ENCODE measurements at regions not wholly inside any gene's neighbourhood (a gene's known extent, or its start where the extent isn't known, plus 50 kb on each side); places are given as distances from the start of the nearest gene placed in this dataset.

DNA sequence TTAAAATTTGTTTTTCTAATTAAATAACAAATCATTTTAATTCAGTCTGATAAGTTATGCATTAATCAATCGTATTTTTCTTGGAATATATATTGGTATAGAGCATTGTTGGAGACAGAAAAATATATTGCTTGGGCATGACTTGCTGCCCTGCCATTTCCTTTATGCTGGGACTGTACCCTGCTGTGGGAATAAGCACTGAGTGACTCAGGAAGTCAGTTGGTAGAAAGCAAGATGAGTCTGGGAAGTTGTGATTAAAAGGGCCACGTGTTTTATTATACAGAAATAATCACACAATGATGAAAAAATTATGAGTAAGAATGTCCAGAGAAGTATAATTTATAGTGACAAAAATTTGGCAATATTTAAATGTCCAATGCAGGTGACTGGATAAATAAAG is 139.5 kb downstream of the KIF18A start:
- ChIA-PET POLR2A (no interaction called here), CTCF (no interaction called here)
- H3K79me2 ChIP-seq (ENCODE audit: insufficient read depth, low read length): no peaks in the 10 kb centered on the region

DNA sequence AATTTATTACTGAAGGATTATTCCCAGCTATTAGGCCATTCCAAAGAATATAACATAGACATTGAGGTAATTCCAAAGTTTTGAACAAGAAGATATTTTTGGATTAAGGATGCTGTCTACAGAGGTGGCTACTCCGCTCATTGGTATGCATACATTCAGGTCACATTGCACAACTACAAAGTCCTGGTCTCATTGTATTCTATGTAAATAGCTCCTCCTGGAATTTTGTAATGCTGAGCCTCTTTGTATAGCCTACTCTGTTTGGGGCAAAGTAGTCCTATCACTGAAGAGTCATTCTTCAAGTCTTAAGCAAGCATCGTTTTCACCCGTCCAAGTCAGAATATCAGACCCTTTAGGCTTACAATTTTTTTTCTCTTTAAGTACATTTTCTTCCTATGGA is 142.4 kb downstream of the KIF18A start:
- intact Hi-C loops (cut with micrococcal nuclease): no loop called here
- Histone ChIP-seq H2AFZ (ENCODE audit: low read depth, low read length, poor library complexity, severe bottlenecking) (no peak overlapping the region), H3K9me2 (ENCODE audit: insufficient read depth) (no peaks in the 10 kb centered on the region; the same call in 1 of the 2 replicates), H3K9me3 (ENCODE audit: control insufficient read depth in 1 of 2, insufficient read depth in 1 of 2, low read depth in 1 of 2, low read length in 2 of 2) (no peaks in the 10 kb centered on the region), H3K36me3 (ENCODE audit: control insufficient read depth in 1 of 2, insufficient read depth in 2 of 2, low read length in 2 of 2) (no peaks in the 10 kb centered on the region), H3K4me2 (ENCODE audit: low read length) (no peak overlapping the region), H3K27me3 (ENCODE audit: insufficient read depth, low read length) (no peaks in the 10 kb centered on the region), H3K4me1 (ENCODE audit: control insufficient read depth in 1 of 2, insufficient read depth in 2 of 2, low read length in 2 of 2) (peaks cover 0 to 2% of the 10 kb centered on the region in 2 experiments; a peak in 2 of 4 replicates), H4K20me1 (ENCODE audit: insufficient read depth) (no peaks in the 10 kb centered on the region), H3K4me3 (replicated peaks in 1 of 2; ENCODE audit: low read depth in 1 of 2, low read length in 2 of 2) (no peak overlapping the region), H3K79me2 (ENCODE audit: insufficient read depth, low read length) (no peaks in the 10 kb centered on the region), H3K9ac (ENCODE audit: low read length) (no peak overlapping the region), H3K27ac (ENCODE audit: low read depth, low read length) (no peak overlapping the region)
- no peak for ATAC-seq
- RAD21 ChIA-PET (ENCODE audit: low non-redundant PET in 1 of 2, low total read pairs in 2 of 2, uncharacterized antibody in 2 of 2, unreplicated experiment in 2 of 2): no interaction called here
- CTCF ChIA-PET: no interaction called here
- BruUV-seq (replicated peaks): no TSS peak
- DNase-seq (ENCODE audit: low read depth, low spot score): no peak
- POLR2A ChIA-PET: no interaction called here
- TF ChIP-seq ELF1 (IDR thresholded peaks at IDR 0.05; ENCODE audit: borderline replicate concordance, low read depth) (no peak), EZH2 (IDR thresholded peaks at IDR 0.05) (no peak), POLR2AphosphoS5 (IDR thresholded peaks at IDR 0.05; ENCODE audit: low read depth, low read length) (no peak), SP1 (IDR thresholded peaks at IDR 0.05; ENCODE audit: low read depth) (no peak), CEBPB (IDR thresholded peaks at IDR 0.05; ENCODE audit: low read depth) (no peak), EZH2phosphoT487 (IDR thresholded peaks at IDR 0.05; ENCODE audit: borderline replicate concordance) (no peak), JUND (IDR thresholded peaks at IDR 0.05) (no peak), CBX3 (IDR thresholded peaks at IDR 0.05; ENCODE audit: low read depth) (no peak), ZFX (IDR thresholded peaks at IDR 0.05) (no peak), FOSL1 (IDR thresholded peaks at IDR 0.05; ENCODE audit: low read depth) (no peak)
- TF ChIP-seq, protein P1, sequence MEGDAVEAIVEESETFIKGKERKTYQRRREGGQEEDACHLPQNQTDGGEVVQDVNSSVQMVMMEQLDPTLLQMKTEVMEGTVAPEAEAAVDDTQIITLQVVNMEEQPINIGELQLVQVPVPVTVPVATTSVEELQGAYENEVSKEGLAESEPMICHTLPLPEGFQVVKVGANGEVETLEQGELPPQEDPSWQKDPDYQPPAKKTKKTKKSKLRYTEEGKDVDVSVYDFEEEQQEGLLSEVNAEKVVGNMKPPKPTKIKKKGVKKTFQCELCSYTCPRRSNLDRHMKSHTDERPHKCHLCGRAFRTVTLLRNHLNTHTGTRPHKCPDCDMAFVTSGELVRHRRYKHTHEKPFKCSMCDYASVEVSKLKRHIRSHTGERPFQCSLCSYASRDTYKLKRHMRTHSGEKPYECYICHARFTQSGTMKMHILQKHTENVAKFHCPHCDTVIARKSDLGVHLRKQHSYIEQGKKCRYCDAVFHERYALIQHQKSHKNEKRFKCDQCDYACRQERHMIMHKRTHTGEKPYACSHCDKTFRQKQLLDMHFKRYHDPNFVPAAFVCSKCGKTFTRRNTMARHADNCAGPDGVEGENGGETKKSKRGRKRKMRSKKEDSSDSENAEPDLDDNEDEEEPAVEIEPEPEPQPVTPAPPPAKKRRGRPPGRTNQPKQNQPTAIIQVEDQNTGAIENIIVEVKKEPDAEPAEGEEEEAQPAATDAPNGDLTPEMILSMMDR (IDR thresholded peaks at IDR 0.05 in 2 of 3, conservative IDR thresholded peaks at IDR 0.05 in 1 of 3; ENCODE audit: borderline replicate concordance in 1 of 3, insufficient read depth in 1 of 3, low read depth in 2 of 3, low read length in 2 of 3): no peak
- TF ChIP-seq, protein P2, sequence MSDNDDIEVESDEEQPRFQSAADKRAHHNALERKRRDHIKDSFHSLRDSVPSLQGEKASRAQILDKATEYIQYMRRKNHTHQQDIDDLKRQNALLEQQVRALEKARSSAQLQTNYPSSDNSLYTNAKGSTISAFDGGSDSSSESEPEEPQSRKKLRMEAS (IDR thresholded peaks at IDR 0.05): no peak
- TF ChIP-seq, protein P3, sequence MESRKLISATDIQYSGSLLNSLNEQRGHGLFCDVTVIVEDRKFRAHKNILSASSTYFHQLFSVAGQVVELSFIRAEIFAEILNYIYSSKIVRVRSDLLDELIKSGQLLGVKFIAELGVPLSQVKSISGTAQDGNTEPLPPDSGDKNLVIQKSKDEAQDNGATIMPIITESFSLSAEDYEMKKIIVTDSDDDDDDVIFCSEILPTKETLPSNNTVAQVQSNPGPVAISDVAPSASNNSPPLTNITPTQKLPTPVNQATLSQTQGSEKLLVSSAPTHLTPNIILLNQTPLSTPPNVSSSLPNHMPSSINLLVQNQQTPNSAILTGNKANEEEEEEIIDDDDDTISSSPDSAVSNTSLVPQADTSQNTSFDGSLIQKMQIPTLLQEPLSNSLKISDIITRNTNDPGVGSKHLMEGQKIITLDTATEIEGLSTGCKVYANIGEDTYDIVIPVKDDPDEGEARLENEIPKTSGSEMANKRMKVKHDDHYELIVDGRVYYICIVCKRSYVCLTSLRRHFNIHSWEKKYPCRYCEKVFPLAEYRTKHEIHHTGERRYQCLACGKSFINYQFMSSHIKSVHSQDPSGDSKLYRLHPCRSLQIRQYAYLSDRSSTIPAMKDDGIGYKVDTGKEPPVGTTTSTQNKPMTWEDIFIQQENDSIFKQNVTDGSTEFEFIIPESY (IDR thresholded peaks at IDR 0.05; ENCODE audit: extremely low read depth, insufficient replicate concordance, low read length): no peak
- TF ChIP-seq, protein P4, sequence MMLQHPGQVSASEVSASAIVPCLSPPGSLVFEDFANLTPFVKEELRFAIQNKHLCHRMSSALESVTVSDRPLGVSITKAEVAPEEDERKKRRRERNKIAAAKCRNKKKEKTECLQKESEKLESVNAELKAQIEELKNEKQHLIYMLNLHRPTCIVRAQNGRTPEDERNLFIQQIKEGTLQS (IDR thresholded peaks at IDR 0.05): no peak

More for the DNA sequence above, 139.5 kb downstream of the KIF18A start:
- no peaks in the 10 kb centered on the region for H3K9me3 ChIP-seq (ENCODE audit: control insufficient read depth in 1 of 2, insufficient read depth in 1 of 2, low read depth in 1 of 2, low read length in 2 of 2)
- H2AFZ ChIP-seq (ENCODE audit: low read depth, low read length, poor library complexity, severe bottlenecking): no peak overlapping the region
- H4K20me1 ChIP-seq (ENCODE audit: insufficient read depth): no peaks in the 10 kb centered on the region
- H3K27ac ChIP-seq (ENCODE audit: low read depth, low read length): no peak overlapping the region
- H3K4me2 ChIP-seq (ENCODE audit: low read length): no peak overlapping the region
- no peak overlapping the region for H3K4me3 ChIP-seq (replicated peaks in 1 of 2; ENCODE audit: low read depth in 1 of 2, low read length in 2 of 2)
- no peaks in the 10 kb centered on the region; the same call in 1 of the 2 replicates for H3K9me2 ChIP-seq (ENCODE audit: insufficient read depth)
- ATAC-seq (no peak), DNase-seq (ENCODE audit: low read depth, low spot score) (no peak)
- intact Hi-C loops (cut with micrococcal nuclease): no loop called here
- no peak overlapping the region for H3K9ac ChIP-seq (ENCODE audit: low read length)
- no peaks in the 10 kb centered on the region for H3K36me3 ChIP-seq (ENCODE audit: control insufficient read depth in 1 of 2, insufficient read depth in 2 of 2, low read length in 2 of 2)
- TF ChIP-seq RAD21 (IDR thresholded peaks at IDR 0.05; ENCODE audit: low read depth): no peak
- TF ChIP-seq, protein P2 (IDR thresholded peaks at IDR 0.05): no peak
- no peak for TF ChIP-seq POLR2AphosphoS5 (IDR thresholded peaks at IDR 0.05; ENCODE audit: low read depth, low read length)
- TF ChIP-seq, protein P4 (IDR thresholded peaks at IDR 0.05): no peak
- no peak for TF ChIP-seq JUND (IDR thresholded peaks at IDR 0.05)
- no peaks in the 10 kb centered on the region for H3K4me1 ChIP-seq (ENCODE audit: control insufficient read depth in 1 of 2, insufficient read depth in 2 of 2, low read length in 2 of 2)
- RAD21 ChIA-PET (ENCODE audit: low non-redundant PET in 1 of 2, low total read pairs in 2 of 2, uncharacterized antibody in 2 of 2, unreplicated experiment in 2 of 2): no interaction called here
- H3K27me3 ChIP-seq (ENCODE audit: insufficient read depth, low read length): no peaks in the 10 kb centered on the region
- BruUV-seq (replicated peaks): no TSS peak
